Fibroblast of the aortic adventitia (primary cell): ENCODE measurements at regions not wholly inside any gene's neighbourhood (a gene's known extent, or its start where the extent isn't known, plus 50 kb on each side); places are given as distances from the start of the nearest gene placed in this dataset.

Experiments
- DNase-seq: peaks from one replicate; pipeline ENCODE4 v3.0.0-alpha.2; 2010; ENCODE audit warnings: low read depth
- H3K4me3 ChIP-seq: 2 replicates; pipeline ENCODE4 v1.5.1; 2011; ENCODE audit warnings: low read depth, mild to moderate bottlenecking, control low read depth, low read length, moderate library complexity
- TF ChIP-seq, protein P1 (sequence below): IDR thresholded peaks from 2 replicates; pipeline ENCODE4 v1.5.1; 2011; ENCODE audit warnings: mild to moderate bottlenecking, low read length, control low read depth, inconsistent platforms; ENCODE audit not compliant: insufficient read depth

DNA sequence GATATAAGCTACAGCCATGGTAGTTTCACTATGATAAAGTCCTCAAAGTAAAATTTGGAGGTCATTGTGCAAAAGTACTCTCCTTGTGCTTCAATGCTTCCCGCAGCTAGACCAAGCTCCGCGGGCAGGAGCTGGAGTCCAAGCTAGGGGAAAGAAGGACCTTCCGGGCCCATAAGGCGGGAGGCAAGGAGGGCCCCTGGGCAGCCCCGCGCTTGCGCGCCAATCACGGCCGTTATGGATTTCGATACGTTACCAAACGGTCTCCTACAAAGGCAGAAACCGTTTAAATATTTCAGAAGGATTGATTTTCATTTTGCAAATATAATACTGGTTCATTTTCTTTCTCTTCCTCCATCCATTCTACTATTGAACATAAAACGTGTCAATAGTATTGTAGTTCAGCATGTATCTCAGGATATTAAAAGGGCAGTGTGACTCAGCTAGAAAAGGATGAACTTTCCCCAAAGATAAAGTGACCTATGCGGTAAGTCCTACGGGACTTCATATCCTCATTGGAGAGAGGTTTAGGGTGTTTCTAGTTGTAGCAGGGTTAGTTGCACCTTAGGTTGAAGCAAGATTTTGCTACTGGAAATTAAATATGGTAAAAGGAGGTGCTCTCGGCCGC, 128.0 kb downstream of the KIF20B start:
- TF ChIP-seq, protein P1, sequence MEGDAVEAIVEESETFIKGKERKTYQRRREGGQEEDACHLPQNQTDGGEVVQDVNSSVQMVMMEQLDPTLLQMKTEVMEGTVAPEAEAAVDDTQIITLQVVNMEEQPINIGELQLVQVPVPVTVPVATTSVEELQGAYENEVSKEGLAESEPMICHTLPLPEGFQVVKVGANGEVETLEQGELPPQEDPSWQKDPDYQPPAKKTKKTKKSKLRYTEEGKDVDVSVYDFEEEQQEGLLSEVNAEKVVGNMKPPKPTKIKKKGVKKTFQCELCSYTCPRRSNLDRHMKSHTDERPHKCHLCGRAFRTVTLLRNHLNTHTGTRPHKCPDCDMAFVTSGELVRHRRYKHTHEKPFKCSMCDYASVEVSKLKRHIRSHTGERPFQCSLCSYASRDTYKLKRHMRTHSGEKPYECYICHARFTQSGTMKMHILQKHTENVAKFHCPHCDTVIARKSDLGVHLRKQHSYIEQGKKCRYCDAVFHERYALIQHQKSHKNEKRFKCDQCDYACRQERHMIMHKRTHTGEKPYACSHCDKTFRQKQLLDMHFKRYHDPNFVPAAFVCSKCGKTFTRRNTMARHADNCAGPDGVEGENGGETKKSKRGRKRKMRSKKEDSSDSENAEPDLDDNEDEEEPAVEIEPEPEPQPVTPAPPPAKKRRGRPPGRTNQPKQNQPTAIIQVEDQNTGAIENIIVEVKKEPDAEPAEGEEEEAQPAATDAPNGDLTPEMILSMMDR = no peak
- no peak overlapping the region for H3K4me3 ChIP-seq
- DNase-seq = no peak

DNA sequence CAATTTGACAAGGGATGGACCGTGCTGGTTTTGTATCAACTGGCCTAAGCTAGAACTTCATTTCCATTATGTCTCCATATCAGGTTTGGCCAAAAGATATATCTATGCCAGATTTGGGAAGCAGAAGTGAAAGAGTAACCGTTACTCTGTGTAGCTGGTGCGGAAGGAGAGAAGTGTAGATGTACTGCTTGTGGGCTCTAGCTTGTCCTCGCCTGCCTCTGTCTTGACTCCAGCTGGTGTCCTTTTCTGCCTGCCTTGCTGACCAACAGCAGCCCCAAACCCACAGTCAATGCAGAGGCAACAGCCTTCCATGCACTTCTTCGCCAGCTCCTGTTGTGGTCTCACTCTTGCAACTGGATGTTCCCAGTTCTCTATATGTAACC, 128.5 kb downstream of the KIF20B start:
- no peak overlapping the region for H3K4me3 ChIP-seq
- DNase-seq = no peak
- TF ChIP-seq, protein P1 = no peak

DNA sequence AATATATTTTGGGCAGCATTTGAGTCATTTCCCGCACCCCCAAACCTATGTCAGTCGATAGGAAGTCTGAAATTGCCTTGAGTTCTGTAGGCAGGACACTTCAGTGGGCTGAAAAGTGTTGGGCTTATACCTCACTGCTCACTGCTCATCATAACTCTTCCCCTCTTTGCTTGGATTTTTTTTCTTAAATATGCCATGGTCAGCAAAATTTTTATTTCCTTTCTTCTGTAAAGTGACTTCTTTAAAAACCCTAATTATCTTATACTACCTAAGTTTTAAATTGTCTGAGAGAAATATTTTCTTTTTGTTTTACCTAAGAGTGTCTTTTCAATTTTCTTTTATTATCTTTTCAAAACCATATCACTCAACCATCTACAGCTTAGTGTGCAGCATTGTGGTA, 129.2 kb downstream of the KIF20B start:
- TF ChIP-seq, protein P1 = no peak
- H3K4me3 ChIP-seq = no peak overlapping the region
- DNase-seq = no peak

DNA sequence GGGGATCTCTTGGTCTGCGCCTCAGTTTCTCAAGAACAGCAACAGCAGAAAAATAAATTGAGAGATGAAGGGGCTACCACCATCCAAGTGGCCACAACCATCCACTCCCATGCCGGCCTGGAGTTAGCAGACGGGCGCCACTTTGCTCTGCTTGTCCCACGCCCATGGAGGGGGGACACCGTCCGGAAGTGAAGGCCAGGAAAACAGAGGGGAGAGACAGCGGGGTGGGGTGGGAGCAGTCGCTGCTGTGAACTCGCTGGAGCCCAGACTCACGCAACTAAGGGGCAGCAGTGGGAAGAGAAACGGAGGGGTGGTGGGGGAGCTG, 135.4 kb downstream of the KIF20B start:
- TF ChIP-seq, protein P1 = no peak
- no peak for DNase-seq
- H3K4me3 ChIP-seq = peak overlapping the region; percentile 58

DNA sequence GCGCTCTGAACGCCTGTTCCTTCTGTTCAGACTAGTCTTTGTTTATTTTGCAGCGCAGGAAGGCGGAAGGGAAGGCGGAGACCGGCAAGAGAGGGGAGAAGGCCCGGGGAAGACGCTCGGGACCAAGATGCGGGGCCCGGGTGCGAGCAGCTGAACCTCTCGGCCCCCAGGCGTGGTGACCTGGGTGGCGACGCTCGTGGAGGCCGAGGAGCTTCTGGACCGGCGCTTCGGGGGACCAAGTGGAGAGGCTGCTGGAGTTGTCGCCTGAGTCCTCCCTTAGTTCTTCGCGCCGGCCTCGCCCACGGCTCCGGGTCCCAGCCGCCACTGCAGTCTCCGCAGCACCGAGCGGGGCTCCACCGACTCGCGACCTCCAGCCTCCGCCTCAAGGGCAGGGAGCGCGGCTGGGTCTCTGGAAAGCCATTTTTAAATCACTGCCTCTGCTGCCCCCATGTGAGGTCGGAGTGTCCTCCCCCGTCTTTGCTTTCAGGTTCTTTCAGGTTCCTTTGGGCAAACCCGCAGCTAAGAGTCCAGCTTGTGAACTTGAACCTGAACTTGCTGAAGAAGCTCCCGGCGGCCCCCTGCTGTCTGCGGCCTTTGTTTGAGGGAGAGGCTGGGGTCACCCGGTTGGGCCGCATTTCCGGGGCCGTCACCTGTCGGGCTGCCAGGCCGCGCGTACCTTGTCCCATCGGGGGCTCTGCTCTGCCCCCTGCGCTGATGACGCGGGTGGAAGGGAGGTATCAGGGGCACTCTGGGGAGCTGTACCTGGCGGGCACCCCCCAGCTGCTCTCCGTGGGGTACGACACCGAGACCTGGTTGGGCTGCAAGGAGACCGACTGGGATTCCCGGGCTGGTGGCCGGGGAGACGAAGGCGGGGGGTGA, 136.0 kb downstream of the KIF20B start:
- peak; percentile 9 for DNase-seq
- TF ChIP-seq, protein P1 = peak; percentile 5
- H3K4me3 ChIP-seq = peak overlapping the region; percentile 58

GRCh38 chr10:89838044-89838615, 136.7 kb downstream of the KIF20B start:
- no peak for DNase-seq
- peak overlapping the region; percentile 58 for H3K4me3 ChIP-seq
- TF ChIP-seq, protein P1 = no peak
